Caco-2 (cell line): ENCODE measurements at regions not wholly inside any gene's neighbourhood (a gene's known extent, or its start where the extent isn't known, plus 50 kb on each side); places are given as distances from the start of the nearest gene placed in this dataset.

Experiments
- BruUV-seq: library from RNA; stranded (reverse); fragments of 400-500 nt; replicated peaks from 2 replicates; lab custom pipeline; 2021; lab: Mats Ljungman, UMichigan
- CTCF ChIA-PET: fragments of 300-600 bp; sonication (Branson Sonifier 250); formaldehyde crosslinking; loops from one replicate; lab custom pipeline; 2022; ENCODE audit warnings: antibody characterized with exemption; lab: Charles Lee
- POLR2A ChIA-PET: fragments of 300-600 bp; sonication (Branson Sonifier 250); formaldehyde crosslinking; loops from one replicate; lab custom pipeline; 2022; ENCODE audit warnings: antibody characterized with exemption; lab: Charles Lee
- DNase-seq, 2 experiments: peaks; one replicate each; pipeline versions ENCODE4 v3.0.0 to v3.0.0-alpha.2; 2020 to 2022
- H3K27me3 ChIP-seq: replicated peaks from 2 replicates; pipeline ENCODE4 v1.6.0; 2011; ENCODE audit warnings: low read length; ENCODE audit not compliant: control insufficient read depth, insufficient read depth
- H3K36me3 ChIP-seq: 2 replicates; pipeline ENCODE4 v1.5.1; 2011; ENCODE audit warnings: low read length; ENCODE audit not compliant: control insufficient read depth, insufficient read depth
- H3K4me1 ChIP-seq: fragments of 250-450 bp; sonication (Bioruptor Pico); 2 replicates; pipeline ENCODE4 v1.5.1; 2020; ENCODE audit warnings: mild to moderate bottlenecking
- H3K4me3 ChIP-seq: 2 replicates; pipeline ENCODE4 v1.5.1; 2011; ENCODE audit warnings: low read depth, mild to moderate bottlenecking, control low read depth, low read length
- H3K9me3 ChIP-seq: fragments of 250-450 bp; sonication (Bioruptor Pico); 2 replicates; pipeline ENCODE4 v1.5.1; 2020; ENCODE audit warnings: mild to moderate bottlenecking, moderate library complexity
- H3K27ac Mint-ChIP-seq: one replicate; pipeline ENCODE4 v1.8.0; 2022; ENCODE audit warnings: mixed read lengths; ENCODE audit not compliant: unreplicated experiment
- H3K27me3 Mint-ChIP-seq: one replicate; pipeline ENCODE4 v1.8.0; 2022; ENCODE audit warnings: mixed read lengths; ENCODE audit not compliant: insufficient read depth, unreplicated experiment
- H3K36me3 Mint-ChIP-seq: one replicate; pipeline ENCODE4 v1.8.0; 2022; ENCODE audit warnings: mild to moderate bottlenecking, mixed read lengths; ENCODE audit not compliant: insufficient read depth, unreplicated experiment
- H3K4me1 Mint-ChIP-seq: one replicate; pipeline ENCODE4 v1.8.0; 2022; ENCODE audit warnings: low read depth, mixed read lengths; ENCODE audit not compliant: unreplicated experiment
- H3K4me3 Mint-ChIP-seq: one replicate; pipeline ENCODE4 v1.8.0; 2022; ENCODE audit warnings: mild to moderate bottlenecking, moderate library complexity, mixed read lengths; ENCODE audit not compliant: unreplicated experiment
- H3K9me3 Mint-ChIP-seq: one replicate; pipeline ENCODE4 v1.8.0; 2022; ENCODE audit warnings: mixed read lengths; ENCODE audit not compliant: unreplicated experiment
- CTCF ChIP-seq, 2 experiments: fragments of 200-600 bp in 1 of 2; IDR thresholded peaks; 1 replicate in 1 of 2; 2 replicates in 1 of 2; pipeline versions ENCODE4 v1.5.1 to v1.8.0; 2011 to 2022; ENCODE audit warnings: antibody characterized with exemption in 1 of 2, control low read depth in 1 of 2, inconsistent platforms in 1 of 2, low read depth in 1 of 2, low read length in 1 of 2, mild to moderate bottlenecking in 1 of 2, moderate library complexity in 1 of 2; ENCODE audit not compliant: insufficient read depth in 1 of 2, severe bottlenecking in 1 of 2, unreplicated experiment in 1 of 2
- intact Hi-C: fragments of 100-400 bp; cut with micrococcal nuclease; formaldehyde crosslinking; loops from one replicate; pipeline ENCODE4 v1.10.0; 2022; ENCODE audit not compliant: unreplicated experiment

- Mint-ChIP-seq H3K27ac (no peak overlapping the region), H3K4me1 (no peaks in the 10 kb centered on the region), H3K27me3 (no peaks in the 10 kb centered on the region), H3K9me3 (no peaks in the 10 kb centered on the region), H3K36me3 (no peaks in the 10 kb centered on the region), H3K4me3 (no peak overlapping the region)
- no peaks in the 10 kb centered on the region for H3K27me3 ChIP-seq
- ChIA-PET CTCF (no interaction called here), POLR2A (no interaction called here)
- DNase-seq: no peak
- no TSS peak for BruUV-seq
- intact Hi-C loops: no loop called here
- no peaks in the 10 kb centered on the region for H3K36me3 ChIP-seq
- no peak overlapping the region for H3K4me3 ChIP-seq
- no peak for TF ChIP-seq CTCF (IDR thresholded peaks at IDR 0.05; ENCODE audit: insufficient read depth in 1 of 2, low read depth in 1 of 2, low read length in 1 of 2, severe bottlenecking in 1 of 2, unreplicated experiment in 1 of 2)
- H3K4me1 ChIP-seq: no peaks in the 10 kb centered on the region
- no peaks in the 10 kb centered on the region for H3K9me3 ChIP-seq
These were observed 489.3 kb downstream of the GALC start for GRCh38 chr14:87503711-87504110.

GRCh38 chr14:87497301-87497700 lies 495.7 kb downstream of the GALC start:
- no TSS peak for BruUV-seq
- no peaks in the 10 kb centered on the region for H3K9me3 ChIP-seq
- intact Hi-C loops: no loop called here
- peaks cover 2% of the 10 kb centered on the region for H3K4me1 ChIP-seq
- H3K9me3 Mint-ChIP-seq: peaks cover 8% of the 10 kb centered on the region
- peaks cover 5% of the 10 kb centered on the region for H3K4me1 Mint-ChIP-seq
- no peaks in the 10 kb centered on the region for H3K36me3 ChIP-seq
- no peak for DNase-seq
- TF ChIP-seq CTCF (IDR thresholded peaks at IDR 0.05; ENCODE audit: insufficient read depth in 1 of 2, low read depth in 1 of 2, low read length in 1 of 2, severe bottlenecking in 1 of 2, unreplicated experiment in 1 of 2): no peak
- no peak overlapping the region for H3K27ac Mint-ChIP-seq
- ChIA-PET CTCF (no interaction called here), POLR2A (no interaction called here)
- no peak overlapping the region for H3K4me3 Mint-ChIP-seq
- H3K27me3 Mint-ChIP-seq: no peaks in the 10 kb centered on the region
- H3K27me3 ChIP-seq: no peaks in the 10 kb centered on the region
- no peaks in the 10 kb centered on the region for H3K36me3 Mint-ChIP-seq
- no peak overlapping the region for H3K4me3 ChIP-seq

GRCh38 chr14:87494010-87494409 lies 499.0 kb downstream of the GALC start:
- POLR2A ChIA-PET: no interaction called here
- H3K4me3 Mint-ChIP-seq: no peak overlapping the region
- peaks cover 17% of the 10 kb centered on the region for H3K4me1 Mint-ChIP-seq

More at GRCh38 chr14:87494010-87494409, 499.0 kb downstream of the GALC start:
- CTCF ChIA-PET: no interaction called here
- no peaks in the 10 kb centered on the region for H3K36me3 Mint-ChIP-seq
- H3K4me3 ChIP-seq: no peak overlapping the region
- no peaks in the 10 kb centered on the region for H3K27me3 Mint-ChIP-seq
- peaks cover 11% of the 10 kb centered on the region for H3K4me1 ChIP-seq
- BruUV-seq: no TSS peak
- intact Hi-C loops: no loop called here
- no peaks in the 10 kb centered on the region for H3K36me3 ChIP-seq
- no peak for DNase-seq
- no peaks in the 10 kb centered on the region for H3K27me3 ChIP-seq
- H3K9me3 ChIP-seq: no peaks in the 10 kb centered on the region
- no peak overlapping the region for H3K27ac Mint-ChIP-seq
- no peak for TF ChIP-seq CTCF (IDR thresholded peaks at IDR 0.05; ENCODE audit: insufficient read depth in 1 of 2, low read depth in 1 of 2, low read length in 1 of 2, severe bottlenecking in 1 of 2, unreplicated experiment in 1 of 2)
- H3K9me3 Mint-ChIP-seq: peaks cover 21% of the 10 kb centered on the region
